Kidney glomerular epithelial cell (primary cell): ENCODE measurements at regions not wholly inside any gene's neighbourhood (a gene's known extent, or its start where the extent isn't known, plus 50 kb on each side); places are given as distances from the start of the nearest gene placed in this dataset.
A peak's percentile ranks its signal among the peaks of the same experiment; 100 is the strongest.
"Not testable (repeated sequence)": the region's sequence is repeated elsewhere in the genome, so short reads cannot be mapped to it uniquely, and the experiment has no call there.

ENCODE experiments used
- DNase-seq: peaks from one replicate; lab custom pipeline; 2025; lab: John Stamatoyannopoulos, UW

DNA sequence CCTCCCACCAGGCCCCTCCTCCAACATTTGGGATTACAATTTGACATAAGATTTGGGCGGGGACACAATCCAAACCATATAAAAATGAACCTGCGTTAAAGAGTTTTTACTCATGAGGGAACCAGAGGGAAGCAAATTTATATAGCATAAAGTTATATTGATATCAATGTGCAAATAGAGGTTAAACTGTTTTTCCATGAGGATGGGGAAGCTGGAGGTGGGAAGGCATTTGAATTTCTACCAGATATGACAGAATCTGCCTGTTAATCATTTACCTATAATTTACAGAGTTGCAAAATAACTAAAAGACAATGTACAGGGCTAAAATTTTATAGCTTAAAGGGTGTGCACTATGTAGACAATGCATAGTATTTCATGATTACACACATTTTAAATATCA, 322.0 kb upstream of the FKBP1C start:
- no peak for DNase-seq

DNA sequence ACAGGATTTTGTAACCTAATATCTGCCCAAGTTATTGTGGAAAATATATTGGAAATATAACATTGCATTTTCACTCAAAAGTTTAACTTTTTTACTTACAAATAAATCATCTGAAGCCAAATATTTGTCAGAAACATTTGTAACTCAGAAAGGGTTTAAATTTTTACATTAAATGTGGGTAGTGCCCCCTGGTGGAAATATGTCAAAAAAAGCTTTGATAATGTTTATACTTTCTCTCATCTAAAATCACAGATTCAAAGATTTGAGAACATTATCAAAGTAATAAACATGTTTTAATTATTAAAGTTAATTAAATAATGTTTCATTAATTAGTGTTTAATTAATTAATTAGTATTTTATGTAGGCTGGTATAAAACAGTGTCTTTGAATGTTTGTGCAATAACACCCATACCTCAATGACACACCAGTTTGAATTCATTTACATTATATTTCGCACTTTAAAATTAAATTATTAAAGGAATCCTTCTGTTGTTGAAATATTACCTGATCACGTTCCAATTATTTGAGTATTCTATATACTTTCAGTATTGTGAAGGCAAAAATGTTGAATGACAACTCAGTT, 320.1 kb upstream of the FKBP1C start:
- DNase-seq: peak; percentile 40

DNA sequence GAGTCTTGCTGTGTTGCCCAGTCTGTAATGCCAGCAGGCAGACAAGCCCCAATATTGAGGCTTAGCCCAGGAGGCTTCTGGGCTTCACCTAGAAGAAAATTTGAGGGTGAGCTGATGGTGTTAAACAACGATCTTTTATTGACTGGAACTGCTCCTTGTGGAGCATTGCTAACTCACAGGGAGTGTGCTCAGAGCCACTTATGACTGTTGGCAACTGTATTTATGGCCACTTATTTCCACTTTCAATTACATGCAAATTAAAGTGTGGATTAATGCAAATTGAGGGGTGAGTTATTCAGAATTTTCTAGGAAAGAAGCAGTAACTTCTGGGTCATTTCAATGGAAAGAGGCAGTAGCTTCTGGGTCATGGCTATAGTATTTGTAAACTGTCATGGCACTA, 317.2 kb upstream of the FKBP1C start:
- no peak for DNase-seq

DNA sequence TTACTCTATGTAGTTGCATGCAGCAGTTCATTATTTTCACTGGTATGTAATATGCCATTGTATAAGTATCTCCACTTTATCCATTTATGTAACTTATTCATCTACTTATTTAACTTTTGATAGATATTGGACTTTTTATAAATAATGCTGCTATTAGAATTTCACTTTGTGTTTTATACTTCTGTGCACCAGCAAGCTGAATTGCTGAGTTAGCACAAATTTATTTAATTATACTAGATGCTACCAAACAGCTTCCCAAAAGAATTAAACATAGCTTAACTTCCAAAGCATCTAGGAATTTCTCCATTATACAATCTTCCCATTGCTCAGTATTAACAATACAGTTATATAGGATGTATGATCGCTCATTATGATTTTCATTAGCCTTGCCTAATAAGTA, 308.0 kb upstream of the FKBP1C start:
- no peak for DNase-seq

DNA sequence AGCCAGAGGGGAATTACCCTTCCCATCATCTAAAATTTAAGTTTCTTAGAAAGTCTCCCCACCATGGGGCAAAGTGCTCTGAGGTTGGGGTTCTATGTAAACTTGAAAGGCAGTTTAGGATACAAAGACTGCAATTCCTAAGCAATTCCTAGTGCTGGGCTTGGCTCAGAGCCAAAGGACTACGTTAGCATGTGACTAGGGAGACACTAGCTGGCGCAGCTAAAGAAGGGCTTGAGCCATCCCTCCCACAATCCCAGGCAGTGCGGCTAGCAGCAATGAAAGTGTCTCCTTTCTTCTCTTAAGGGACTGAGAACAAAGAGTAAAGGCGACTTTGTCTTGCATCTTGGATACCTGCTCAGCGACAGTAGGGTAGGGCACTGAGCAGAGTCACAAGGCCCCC, 306.6 kb upstream of the FKBP1C start:
- DNase-seq: no peak

DNA sequence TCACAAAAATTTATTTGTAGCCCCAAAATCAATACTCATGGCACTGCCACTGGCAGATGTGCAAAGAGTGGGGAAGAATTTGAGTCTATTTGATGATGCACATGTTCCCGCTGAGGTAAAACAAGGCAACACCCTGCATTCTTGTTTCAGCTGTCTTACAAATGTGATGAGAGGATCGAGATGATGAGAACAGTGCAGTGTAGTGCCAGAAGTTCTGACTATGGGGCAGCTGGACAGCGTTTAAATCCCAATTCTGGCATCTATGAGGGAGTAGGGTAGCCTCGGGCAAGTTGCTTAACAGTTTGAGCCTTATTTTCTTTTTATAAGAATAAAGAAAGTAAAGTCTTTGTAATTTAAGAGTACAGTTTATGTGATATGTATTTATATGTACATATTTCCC, 296.7 kb upstream of the FKBP1C start:
- no peak for DNase-seq

DNA sequence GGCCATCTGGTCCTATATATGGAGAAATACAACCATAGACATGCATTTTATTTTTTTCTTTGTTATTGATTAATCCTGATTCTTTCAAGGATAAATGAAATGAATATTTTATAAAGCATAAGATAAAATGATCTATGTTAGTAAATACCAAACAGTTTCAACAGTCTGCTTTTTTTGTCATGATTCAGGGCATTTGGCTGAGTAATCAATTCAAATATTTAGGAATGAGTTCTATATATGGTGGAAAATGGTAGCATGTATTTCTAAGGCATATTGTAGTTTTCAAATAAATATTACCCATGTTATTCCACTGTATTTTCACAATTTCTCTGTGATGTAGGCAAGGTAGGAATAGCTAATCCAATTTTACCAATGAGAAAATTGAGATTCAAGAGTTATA, 287.5 kb upstream of the FKBP1C start:
- DNase-seq: no peak

DNA sequence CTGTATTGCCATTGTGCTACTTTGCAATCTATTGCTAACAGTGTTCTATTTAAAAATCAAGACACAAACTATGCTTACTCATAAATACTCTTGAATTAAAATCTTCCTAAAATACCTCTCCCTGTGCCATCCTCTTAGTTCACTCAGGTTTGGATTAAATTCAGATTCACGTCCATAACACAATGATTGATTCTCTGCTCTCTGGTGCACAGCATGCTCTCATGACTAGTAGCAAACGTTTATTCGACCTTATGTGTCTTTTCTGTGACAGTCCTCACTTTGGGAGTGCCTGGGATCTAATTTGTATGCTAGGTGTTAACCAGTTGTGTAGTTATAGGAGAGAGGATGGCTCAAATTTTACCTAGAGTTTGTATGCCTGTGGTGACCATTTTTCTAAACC, 270.4 kb upstream of the FKBP1C start:
- DNase-seq: no peak

DNA sequence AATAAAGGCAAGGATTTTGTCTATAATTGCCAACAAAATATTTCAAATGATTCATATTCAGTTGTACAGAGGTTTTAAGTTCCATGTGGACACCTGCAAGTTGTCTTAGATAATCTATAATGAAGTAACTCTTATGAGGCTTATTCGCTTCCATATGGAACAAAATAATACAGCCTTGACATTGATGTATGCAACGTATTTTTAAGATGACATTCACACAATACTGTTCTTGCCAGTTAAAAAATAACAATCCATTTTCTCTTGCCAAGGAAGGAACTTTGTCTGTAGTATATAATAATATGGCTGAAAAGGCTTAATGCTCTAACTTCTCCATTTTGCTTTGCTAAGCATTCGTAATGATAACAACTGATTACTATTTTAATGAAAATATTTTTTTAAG, 269.3 kb upstream of the FKBP1C start:
- no peak for DNase-seq

DNA sequence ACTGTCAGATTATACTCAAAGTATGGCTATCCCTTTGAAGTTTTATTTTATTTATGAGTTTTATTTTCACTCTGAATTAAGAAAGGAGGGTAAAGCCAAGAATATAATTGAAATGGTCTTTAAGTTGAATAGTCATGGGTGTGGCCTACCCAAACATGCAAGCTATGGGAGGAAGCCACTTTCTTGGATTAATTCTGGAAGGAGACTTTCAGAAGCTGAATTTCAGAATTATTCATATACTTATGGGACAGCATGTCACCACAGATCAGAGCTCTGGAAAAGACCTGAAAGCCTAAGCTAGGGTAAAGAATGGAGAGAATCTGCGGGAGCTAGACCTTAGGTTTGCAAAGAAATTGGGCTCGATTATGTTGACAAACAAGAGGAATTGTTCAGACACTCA, 242.4 kb upstream of the FKBP1C start:
- DNase-seq: no peak

DNA sequence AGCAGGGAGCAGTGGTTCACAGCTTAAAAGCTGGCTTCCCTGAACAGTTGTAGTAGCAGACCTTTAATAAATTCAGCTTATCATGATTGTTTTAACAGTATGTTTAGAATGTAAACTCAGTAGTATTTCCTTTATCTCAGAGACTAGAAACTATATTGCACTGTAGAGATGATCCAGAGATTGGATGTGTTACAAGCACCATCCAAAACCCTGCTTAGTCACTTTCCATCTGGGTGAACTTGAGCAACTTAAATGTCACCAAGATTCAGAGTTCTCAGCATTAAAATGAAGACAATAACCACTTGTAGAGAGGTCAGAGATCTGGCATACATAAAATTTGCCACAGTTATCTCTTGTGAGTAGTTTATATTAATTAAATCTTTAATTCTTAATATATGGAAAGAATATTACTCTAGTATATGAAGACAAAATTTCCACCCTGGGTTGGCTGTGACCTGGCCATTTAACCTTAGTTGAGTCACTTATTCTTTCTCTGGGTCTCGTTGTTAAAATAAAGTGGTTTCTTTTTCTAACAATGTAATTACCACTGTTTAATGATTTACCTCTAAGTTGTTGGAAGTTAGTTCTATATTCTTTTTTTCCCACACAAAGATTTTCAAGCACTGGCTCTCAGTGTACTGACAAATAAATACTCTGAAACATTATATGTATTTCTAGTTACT, 239.2 kb upstream of the FKBP1C start:
- DNase-seq: peak; percentile 65

DNA sequence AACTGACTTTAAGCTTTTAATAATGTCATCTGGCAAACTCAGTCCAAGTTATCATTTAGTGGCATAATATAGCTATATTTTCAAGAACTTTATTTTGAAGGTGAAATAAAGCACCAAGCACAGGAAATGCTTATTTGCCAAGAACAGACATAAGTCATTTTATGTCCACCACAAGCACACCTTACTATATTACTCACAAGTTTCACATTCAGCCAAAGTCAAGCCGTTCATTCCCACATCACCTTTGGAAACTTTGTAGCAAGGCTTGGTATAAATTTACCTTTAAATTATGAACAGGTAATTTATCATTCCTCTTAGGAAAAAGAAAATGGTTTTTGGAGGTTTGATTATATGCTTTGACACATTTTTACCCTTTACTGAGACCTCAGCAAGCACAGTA, 236.8 kb upstream of the FKBP1C start:
- no peak for DNase-seq

DNA sequence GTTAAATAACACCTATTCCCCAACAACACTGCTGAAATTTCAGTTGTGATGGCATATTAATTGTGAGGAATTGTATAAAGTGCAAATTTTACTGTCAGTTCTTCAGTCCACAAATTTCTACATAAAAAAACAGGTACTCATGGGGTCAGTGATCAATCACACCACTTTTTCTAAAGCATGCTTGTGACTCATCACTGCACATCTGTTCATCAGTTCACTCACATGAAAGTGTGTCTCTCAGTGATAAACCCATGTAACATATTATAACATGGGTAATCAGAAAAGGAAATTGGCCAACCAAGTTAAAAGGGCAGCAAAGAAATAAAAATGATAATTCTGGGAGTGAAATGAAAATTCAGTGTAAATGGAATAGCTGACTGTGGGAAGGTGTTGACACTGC, 234.7 kb upstream of the FKBP1C start:
- no peak for DNase-seq

DNA sequence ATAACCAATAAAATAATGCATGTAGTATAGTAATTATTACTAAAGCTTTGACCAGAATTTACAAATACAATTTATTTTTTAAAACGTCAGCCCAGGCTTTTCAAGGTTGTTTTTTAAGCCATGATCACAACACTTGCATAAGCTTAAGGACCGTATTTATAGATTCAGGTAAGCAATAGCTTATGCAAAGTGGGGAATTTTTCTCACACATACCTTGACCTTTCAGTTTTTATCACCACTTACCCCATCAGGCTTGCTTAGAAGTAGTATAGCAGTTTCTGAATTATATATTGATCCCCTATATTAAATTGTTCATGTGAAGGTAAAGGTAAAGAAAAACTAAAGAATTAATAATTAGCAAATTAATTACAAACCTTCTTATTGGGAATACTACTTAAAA, 232.3 kb upstream of the FKBP1C start:
- no peak for DNase-seq

DNA sequence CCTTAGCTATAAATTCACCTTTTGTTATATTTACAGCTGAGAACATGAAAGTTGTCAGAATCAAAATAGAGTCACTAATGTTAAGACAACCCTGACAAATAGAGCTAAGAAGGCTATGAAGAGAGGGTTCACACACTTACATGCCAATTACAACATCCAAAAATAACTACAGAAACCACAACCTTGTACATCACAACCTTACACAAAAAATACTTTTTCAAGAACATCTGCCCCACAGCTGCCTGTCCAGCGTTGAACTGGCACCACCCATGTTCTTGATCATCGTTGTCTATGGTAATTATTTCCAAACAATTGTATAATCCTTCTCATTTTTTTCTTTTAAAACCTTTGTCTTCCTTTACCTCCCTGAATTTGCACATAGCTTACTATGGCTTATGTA, 231.2 kb upstream of the FKBP1C start:
- no peak for DNase-seq

DNA sequence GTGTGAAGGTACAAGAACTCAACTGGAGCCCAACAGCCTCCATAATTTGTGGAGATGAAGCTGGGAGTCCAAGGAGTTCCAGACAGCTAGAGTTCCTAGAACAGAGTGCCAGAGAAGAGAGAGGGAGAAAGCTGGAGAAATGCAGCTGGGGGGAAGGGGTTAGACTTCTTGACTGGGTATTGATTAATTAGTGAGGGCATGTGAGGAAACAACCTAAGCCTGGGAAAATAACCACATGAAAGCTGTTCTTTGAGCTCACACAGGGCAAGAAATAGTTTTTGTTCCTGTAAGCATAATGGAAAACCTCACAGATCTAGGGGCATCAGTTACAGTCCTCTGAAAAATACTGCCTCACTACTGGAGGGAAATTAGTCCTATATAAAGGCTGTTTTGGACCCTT, 230.5 kb upstream of the FKBP1C start:
- no peak for DNase-seq

DNA sequence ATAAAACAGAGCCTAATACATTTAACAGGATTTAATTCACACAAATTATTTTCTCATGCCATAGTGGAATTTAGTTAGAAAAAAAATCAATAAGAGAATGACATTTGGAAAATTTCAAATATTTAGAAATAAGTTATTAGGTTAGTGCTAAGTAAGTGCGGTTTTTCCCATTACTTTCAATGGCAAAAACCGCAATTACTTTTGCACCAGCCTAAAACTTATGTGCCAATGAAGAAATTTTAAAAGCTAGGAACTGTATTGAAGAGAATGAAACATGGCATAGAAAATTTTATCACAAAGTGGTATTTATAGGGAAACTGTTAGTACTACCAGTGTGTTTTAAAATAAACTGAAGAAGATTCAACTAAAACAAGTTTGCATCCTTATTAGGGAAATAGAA, 228.3 kb upstream of the FKBP1C start:
- DNase-seq: no peak

DNA sequence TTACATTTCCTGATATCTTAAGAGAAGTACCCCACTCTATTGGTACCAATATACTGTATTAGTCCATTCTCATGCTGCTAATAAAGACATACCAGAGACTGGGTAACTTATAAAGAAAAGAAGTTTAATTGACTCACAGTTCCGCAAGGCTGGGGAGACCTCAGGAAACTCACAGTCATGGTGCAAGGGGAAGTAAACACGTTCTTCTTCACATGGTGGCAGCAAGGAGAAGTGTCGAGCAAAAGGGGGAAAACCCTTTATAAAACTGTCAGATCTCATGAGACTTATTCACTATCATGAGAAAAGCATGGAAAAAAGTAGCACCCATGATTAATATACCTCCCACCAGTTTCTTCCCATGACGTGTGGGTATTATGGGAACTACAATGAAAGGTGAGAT, 219.6 kb upstream of the FKBP1C start:
- DNase-seq: not testable (repeated sequence)

DNA sequence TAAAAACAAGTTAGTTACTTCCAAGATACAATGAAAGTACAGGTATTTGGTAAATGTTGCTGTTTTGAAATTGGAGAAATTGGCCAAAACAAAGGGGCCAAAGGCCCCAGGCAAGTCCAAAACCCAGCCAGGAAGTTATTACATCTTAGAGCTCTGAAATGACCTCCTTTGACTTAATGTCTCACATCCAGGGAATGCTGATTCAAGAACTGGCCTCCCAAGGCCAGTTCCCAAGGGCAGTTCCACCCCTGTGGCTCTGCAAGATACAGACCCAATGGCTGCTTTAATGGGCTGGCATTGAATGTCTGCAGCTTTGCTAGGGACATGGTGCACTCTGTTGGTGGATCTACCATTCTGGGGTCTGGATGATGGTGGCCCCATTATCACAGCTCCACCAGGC, 217.3 kb upstream of the FKBP1C start:
- no peak for DNase-seq

DNA sequence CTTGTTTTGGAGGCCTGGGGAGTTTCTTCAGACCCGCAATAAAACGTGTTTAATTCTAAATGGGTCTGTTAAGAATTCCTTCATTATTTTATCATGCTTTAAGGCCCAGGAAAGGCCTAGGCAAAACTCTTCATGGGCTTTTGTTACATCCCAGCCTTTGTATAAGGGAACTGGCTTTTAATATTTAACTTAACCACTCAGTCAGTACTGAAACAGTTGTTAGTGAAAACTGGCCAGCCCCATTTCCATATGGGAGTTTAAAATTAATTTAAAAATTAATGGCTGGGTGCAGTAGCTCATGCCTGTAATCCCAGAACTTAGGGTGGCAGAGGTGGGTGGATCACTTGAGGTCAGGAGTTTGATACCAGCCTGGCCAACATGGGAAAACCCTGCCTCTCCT, 213.2 kb upstream of the FKBP1C start:
- no peak for DNase-seq

DNA sequence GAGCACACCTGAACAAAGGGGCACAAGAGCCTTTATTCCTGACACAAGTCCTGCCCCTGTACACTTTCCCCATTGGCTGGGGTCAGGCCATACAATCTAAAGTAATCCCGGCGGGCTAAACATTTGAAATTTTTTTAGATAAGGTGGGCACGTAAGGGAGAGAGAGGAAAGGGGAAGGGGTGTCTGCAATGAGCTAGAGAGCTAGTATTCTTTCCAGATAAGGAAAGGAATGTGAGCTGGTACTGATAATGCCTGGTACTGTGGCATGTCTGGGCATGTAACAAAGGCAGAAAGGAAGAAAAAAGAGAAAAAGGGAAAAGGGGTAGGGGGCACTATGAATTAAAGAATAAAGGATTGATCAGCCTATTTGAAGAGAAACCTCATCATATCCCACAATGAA, 212.0 kb upstream of the FKBP1C start:
- peak; percentile 24 for DNase-seq

DNA sequence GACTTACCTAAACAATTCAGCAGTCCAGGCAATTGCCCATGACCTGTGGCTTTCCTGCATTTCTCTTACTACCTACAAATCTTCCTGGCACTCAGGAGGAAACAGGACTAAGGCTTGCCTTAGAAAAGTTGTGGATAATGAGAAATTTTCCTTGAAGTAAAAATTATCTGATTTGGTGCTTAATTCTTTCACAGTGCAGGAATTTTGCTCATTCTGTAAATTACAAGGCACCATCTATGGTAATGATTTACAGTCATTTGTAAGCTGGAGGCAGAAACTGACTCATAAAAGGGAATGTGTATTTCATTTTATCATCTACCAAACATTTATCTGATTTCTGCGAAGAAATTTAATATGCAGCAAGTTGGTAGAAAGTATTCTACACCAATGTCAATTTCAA, 211.5 kb upstream of the FKBP1C start:
- peak; percentile 44 for DNase-seq

DNA sequence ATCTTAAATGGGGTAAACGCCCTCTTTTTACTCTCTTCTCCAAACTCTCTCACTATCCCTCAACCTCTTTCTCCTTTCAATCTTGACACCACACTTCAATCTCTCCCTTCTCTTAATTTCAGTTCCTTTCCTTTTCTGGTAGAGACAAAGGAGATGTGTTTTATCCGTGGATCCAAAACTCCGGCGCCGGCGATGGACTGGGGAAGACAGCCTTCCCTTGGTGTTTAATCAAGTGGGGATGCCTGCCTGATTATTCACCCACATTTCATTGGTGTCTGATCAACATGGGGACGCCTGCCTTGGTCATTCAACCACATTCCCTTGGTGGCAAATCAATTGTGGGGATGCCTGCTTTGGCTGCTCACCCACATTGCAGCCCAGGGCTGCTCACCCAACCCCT, 205.3 kb upstream of the FKBP1C start:
- DNase-seq: not testable (repeated sequence)

DNA sequence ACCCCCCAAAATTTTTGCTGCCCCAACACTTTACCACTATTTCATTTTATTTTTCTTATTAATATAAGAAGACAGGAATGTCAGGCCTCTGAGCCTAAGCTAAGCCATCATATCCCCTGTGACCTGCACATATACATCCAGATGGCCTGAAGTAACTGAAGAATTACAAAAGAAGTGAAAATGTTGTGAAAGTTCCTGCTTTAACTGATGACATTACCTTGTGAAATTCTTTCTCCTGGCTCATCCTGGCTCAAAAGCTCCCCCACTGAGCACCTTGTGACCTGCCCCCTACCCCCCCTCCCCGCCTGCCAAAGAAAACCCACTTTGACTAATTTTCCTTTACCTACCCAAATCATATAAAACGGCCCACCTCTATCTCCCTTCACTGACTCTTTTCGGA, 200.3 kb upstream of the FKBP1C start:
- not testable (repeated sequence) for DNase-seq
